ENCODE measurements at regions not wholly inside any gene's neighbourhood (a gene's known extent, or its start where the extent isn't known, plus 50 kb on each side); places are given as distances from the start of the nearest gene placed in this dataset.

DNA sequence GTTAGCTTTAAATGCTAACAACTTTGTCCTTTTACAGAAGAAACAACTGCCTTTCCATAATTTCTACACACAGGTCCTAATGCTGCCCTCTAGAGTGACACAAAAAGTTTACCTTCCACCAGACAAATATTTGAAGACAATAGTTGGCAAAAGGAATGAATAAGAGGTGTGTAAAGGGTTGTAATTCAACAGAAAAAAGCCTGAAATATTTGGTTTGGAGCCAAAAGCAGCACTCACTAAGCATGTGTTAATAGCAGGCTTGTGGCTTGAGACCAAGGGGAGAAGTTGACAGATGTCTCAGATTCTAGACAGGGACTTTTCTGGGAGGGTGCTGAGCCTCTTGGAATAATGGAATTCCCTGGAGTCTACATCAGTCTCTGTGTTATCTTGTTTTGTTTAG is 156.2 kb upstream of the GALNT17 start:
- intact Hi-C loops (cut with DNase I; ENCODE audit: low total_unique reads): no loop called here
- Histone ChIP-seq H3K4me3 (no peak overlapping the region), H3K27ac (no peak overlapping the region), H3K4me1 (no peaks in the 10 kb centered on the region), H3K27me3 (no peaks in the 10 kb centered on the region), H3K36me3 (no peaks in the 10 kb centered on the region), H3K9me3 (no peaks in the 10 kb centered on the region)
- no peak for TF ChIP-seq POLR2A (IDR thresholded peaks at IDR 0.05)
- TF ChIP-seq, protein P1, sequence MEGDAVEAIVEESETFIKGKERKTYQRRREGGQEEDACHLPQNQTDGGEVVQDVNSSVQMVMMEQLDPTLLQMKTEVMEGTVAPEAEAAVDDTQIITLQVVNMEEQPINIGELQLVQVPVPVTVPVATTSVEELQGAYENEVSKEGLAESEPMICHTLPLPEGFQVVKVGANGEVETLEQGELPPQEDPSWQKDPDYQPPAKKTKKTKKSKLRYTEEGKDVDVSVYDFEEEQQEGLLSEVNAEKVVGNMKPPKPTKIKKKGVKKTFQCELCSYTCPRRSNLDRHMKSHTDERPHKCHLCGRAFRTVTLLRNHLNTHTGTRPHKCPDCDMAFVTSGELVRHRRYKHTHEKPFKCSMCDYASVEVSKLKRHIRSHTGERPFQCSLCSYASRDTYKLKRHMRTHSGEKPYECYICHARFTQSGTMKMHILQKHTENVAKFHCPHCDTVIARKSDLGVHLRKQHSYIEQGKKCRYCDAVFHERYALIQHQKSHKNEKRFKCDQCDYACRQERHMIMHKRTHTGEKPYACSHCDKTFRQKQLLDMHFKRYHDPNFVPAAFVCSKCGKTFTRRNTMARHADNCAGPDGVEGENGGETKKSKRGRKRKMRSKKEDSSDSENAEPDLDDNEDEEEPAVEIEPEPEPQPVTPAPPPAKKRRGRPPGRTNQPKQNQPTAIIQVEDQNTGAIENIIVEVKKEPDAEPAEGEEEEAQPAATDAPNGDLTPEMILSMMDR (IDR thresholded peaks at IDR 0.05): no peak
- DNase-seq: no peak

DNA sequence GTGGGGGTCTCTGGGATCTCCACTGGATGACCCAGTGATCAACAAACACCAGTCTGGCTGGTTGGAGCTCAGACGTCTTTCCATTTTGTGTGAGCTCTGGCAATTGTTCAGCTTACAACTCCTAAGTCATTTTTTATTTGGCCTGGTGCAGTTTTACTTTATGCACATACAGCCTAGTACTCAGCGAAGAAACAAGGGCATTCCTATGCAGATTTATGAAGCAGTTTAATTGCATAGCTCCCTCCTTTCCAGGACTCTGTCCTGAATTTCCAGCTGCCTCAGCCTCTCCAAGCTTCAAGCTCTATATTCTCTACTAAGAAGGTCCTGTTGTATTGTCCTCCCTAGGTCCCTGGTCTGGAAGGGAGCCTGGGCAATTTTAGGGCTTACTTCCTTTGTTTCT is 145.6 kb upstream of the GALNT17 start:
- intact Hi-C loops (cut with DNase I; ENCODE audit: low total_unique reads): no loop called here
- no peaks in the 10 kb centered on the region for H3K4me1 ChIP-seq
- DNase-seq: no peak
- H3K36me3 ChIP-seq: no peaks in the 10 kb centered on the region
- no peak overlapping the region for H3K4me3 ChIP-seq
- no peaks in the 10 kb centered on the region for H3K9me3 ChIP-seq
- no peak for TF ChIP-seq POLR2A (IDR thresholded peaks at IDR 0.05)
- TF ChIP-seq, protein P1 (IDR thresholded peaks at IDR 0.05): no peak
- no peaks in the 10 kb centered on the region for H3K27me3 ChIP-seq
- no peak overlapping the region for H3K27ac ChIP-seq

DNA sequence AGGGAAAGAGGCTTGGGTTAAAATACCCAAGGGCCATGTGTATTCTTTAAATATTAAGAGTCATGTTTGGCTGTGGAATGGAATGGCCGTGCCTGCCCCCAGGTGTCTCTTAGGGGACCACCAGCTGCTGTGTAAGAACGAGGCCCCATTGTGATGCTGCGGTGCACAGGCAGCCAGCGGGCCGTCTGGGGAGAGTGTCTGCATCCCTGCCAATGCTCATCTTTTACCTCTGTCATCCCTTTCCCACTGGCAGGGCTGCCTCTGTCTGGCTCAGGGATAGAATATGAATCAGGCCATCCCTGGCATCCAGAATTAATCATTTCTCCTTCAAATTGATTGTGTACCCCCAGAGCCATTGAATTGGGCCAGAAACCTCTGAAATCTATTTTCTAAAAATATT is 137.8 kb upstream of the GALNT17 start:
- no peaks in the 10 kb centered on the region for H3K9me3 ChIP-seq
- H3K4me3 ChIP-seq: no peak overlapping the region
- H3K27ac ChIP-seq: no peak overlapping the region
- H3K36me3 ChIP-seq: no peaks in the 10 kb centered on the region
- TF ChIP-seq POLR2A (IDR thresholded peaks at IDR 0.05): no peak
- TF ChIP-seq, protein P1 (IDR thresholded peaks at IDR 0.05): no peak
- no peak for DNase-seq
- H3K4me1 ChIP-seq: no peaks in the 10 kb centered on the region
- no peaks in the 10 kb centered on the region for H3K27me3 ChIP-seq
- intact Hi-C loops (cut with DNase I; ENCODE audit: low total_unique reads): no loop called here

DNA sequence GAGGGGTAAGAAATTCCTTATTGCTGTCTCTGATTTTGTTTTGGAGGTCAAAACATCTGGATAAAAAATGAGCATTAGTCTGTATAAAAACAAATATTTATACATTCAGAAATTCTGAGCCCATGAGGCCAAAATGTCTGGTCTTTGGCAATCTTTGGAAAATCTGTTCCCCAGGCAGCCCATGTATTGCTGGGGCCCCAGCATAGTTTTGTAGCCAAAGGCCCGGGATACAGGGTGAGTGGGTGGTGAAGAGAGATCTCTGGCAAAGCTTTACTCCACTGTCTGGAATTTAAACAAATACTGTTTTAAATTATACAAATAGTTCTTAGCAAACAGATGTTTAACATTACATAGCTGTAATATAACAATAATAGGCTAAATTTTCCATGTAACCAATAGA is 134.7 kb upstream of the GALNT17 start:
- no peaks in the 10 kb centered on the region for H3K4me1 ChIP-seq
- H3K27me3 ChIP-seq: no peaks in the 10 kb centered on the region
- TF ChIP-seq, protein P1 (IDR thresholded peaks at IDR 0.05): no peak
- TF ChIP-seq POLR2A (IDR thresholded peaks at IDR 0.05): no peak
- H3K27ac ChIP-seq: no peak overlapping the region
- intact Hi-C loops (cut with DNase I; ENCODE audit: low total_unique reads): no loop called here
- DNase-seq: no peak
- no peaks in the 10 kb centered on the region for H3K9me3 ChIP-seq
- H3K36me3 ChIP-seq: no peaks in the 10 kb centered on the region
- no peak overlapping the region for H3K4me3 ChIP-seq

DNA sequence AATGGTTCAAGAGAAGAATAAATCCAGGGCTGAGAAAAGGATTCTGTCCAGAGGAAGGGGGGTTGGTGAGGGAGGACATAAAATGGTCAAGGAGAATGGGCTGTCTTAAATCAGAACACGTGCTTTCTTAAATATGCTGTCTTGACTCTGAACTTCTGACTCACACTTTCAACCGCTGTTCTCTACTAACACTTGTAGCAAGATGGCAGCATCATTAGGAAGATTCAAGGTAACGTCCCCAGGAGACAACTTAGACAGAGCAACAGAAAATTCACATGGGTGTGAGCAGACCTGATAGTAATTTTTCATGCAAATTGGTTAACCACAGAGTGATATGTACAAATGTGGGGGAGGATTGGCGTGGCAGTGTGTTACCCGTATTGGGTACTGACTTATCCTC is 126.8 kb upstream of the GALNT17 start:
- Histone ChIP-seq H3K36me3 (no peaks in the 10 kb centered on the region), H3K4me3 (no peak overlapping the region), H3K27me3 (no peaks in the 10 kb centered on the region), H3K4me1 (no peaks in the 10 kb centered on the region), H3K9me3 (no peaks in the 10 kb centered on the region), H3K27ac (no peak overlapping the region)
- TF ChIP-seq, protein P1 (IDR thresholded peaks at IDR 0.05): no peak
- TF ChIP-seq POLR2A (IDR thresholded peaks at IDR 0.05): no peak
- intact Hi-C loops (cut with DNase I; ENCODE audit: low total_unique reads): no loop called here
- DNase-seq: no peak
